Fibroblast of villous mesenchyme (primary cell): ENCODE measurements at regions not wholly inside any gene's neighbourhood (a gene's known extent, or its start where the extent isn't known, plus 50 kb on each side); places are given as distances from the start of the nearest gene placed in this dataset.
A peak's percentile ranks its signal among the peaks of the same experiment; 100 is the strongest.
"Not testable (repeated sequence)": the region's sequence is repeated elsewhere in the genome, so short reads cannot be mapped to it uniquely, and the experiment has no call there.

Experiments used
- DNase-seq: peaks from one replicate; pipeline ENCODE4 v3.0.0-alpha.2; 2010; ENCODE audit warnings: low read depth
- H3K4me3 ChIP-seq: 2 replicates; pipeline ENCODE4 v1.5.1; 2011; ENCODE audit warnings: low read depth, mild to moderate bottlenecking, low read length
- CTCF ChIP-seq: IDR thresholded peaks from 2 replicates; pipeline ENCODE4 v1.5.1; 2012; ENCODE audit warnings: low read depth, mild to moderate bottlenecking, low read length; ENCODE audit not compliant: insufficient read depth

GRCh38 chr3:96657710-96658109 is 156.7 kb upstream of the EPHA6 start:
- DNase-seq: no peak
- H3K4me3 ChIP-seq: no peak overlapping the region
- no peak for TF ChIP-seq CTCF

GRCh38 chr3:96671861-96672595 is 142.4 kb upstream of the EPHA6 start:
- H3K4me3 ChIP-seq, DNase-seq: not testable (repeated sequence)

- TF ChIP-seq CTCF: no peak
- DNase-seq: no peak
- no peak overlapping the region for H3K4me3 ChIP-seq
These were observed 137.2 kb upstream of the EPHA6 start for GRCh38 chr3:96677156-96677555.

- TF ChIP-seq CTCF: no peak
- no peak for DNase-seq
- no peak overlapping the region for H3K4me3 ChIP-seq
These were observed 136.1 kb upstream of the EPHA6 start for GRCh38 chr3:96678325-96678724.

- no peak overlapping the region for H3K4me3 ChIP-seq
- peak; percentile 42 for TF ChIP-seq CTCF
- peak; percentile 10 for DNase-seq
These were observed 113.8 kb upstream of the EPHA6 start for GRCh38 chr3:96700322-96701315.

- TF ChIP-seq CTCF: no peak
- no peak overlapping the region for H3K4me3 ChIP-seq
- peak; percentile 12 for DNase-seq
These were observed 108.5 kb upstream of the EPHA6 start for GRCh38 chr3:96705895-96706294.

GRCh38 chr3:96706509-96706908 is 107.9 kb upstream of the EPHA6 start:
- no peak for TF ChIP-seq CTCF
- no peak overlapping the region for H3K4me3 ChIP-seq
- DNase-seq: peak; percentile 45
